K562 (cell line): ENCODE measurements at regions not wholly inside any gene's neighbourhood (a gene's known extent, or its start where the extent isn't known, plus 50 kb on each side); places are given as distances from the start of the nearest gene placed in this dataset.

ENCODE experiments used
- ATAC-seq: fragments of 200-7000 bp; cut with Tn5 transposase; 3 replicates; pipeline ENCODE4 v1.9.1; 2020; ENCODE audit warnings: moderate library complexity
- BruUV-seq: library from RNA; stranded (reverse); fragments of 400-500 nt; replicated peaks from 2 replicates; lab custom pipeline; 2021; lab: Mats Ljungman, UMichigan
- CTCF ChIA-PET: fragments of 300-600 bp; formaldehyde crosslinking; extraction: SDS; loops from one replicate; lab custom pipeline; 2021; ENCODE audit warnings: low intra/inter-chr PET ratio; lab: Yijun Ruan, JAX
- POLR2A ChIA-PET: fragments of 300-600, 350-650 bp; sonication (Branson Sonifier 250); formaldehyde crosslinking; extraction: SDS; loops from one replicate; lab custom pipeline; 2021; ENCODE audit warnings: antibody characterized with exemption, inconsistent platforms; lab: Yijun Ruan, JAX
- DNase-seq, 4 experiments: peaks; one replicate each; pipeline versions ENCODE4 v3.0.0 to v3.0.0-alpha.2; 2011 to 2018; ENCODE audit warnings: low spot score in 3 of 4, mixed read lengths in 3 of 4; ENCODE audit errors: extremely low read depth in 1 of 4
- FAIRE-seq: peaks from 2 replicates; lab custom pipeline; 2011; peaks lifted over from hg19 to GRCh38; lab: Jason Lieb, UNC
- H2AFZ ChIP-seq: 2 replicates; pipeline ENCODE4 v1.6.0; 2011; ENCODE audit warnings: low read depth, low read length, control low read depth, inconsistent platforms
- H3K27ac ChIP-seq: fragments of 200-600 bp; 3 replicates; pipeline ENCODE4 v1.8.0; 2011; ENCODE audit warnings: low read depth, mild to moderate bottlenecking, control low read depth, inconsistent platforms, low read length, moderate library complexity, mixed read lengths; ENCODE audit errors: extremely low read depth
- H3K27me3 ChIP-seq, 2 experiments: fragments of 300-600 bp in 1 of 2; 2 replicates in 1 of 2; 3 replicates in 1 of 2; pipeline versions ENCODE4 v1.6.0 to v1.8.0; 2011; ENCODE audit warnings: inconsistent platforms in 2 of 2, low read length in 2 of 2, mild to moderate bottlenecking in 1 of 2, mixed read lengths in 1 of 2, moderate library complexity in 1 of 2; ENCODE audit not compliant: control insufficient read depth in 2 of 2, insufficient read depth in 2 of 2
- H3K36me3 ChIP-seq: fragments of 300-600 bp; 3 replicates; pipeline ENCODE4 v1.8.0; 2011; ENCODE audit warnings: mild to moderate bottlenecking, low read length, inconsistent platforms; ENCODE audit not compliant: control insufficient read depth, insufficient read depth
- H3K4me1 ChIP-seq, 2 experiments: fragments of 200-600 bp in 1 of 2; replicated peaks in 1 of 2; 2 replicates in 1 of 2; 3 replicates in 1 of 2; pipeline versions ENCODE4 v1.5.1 to v1.8.0; 2011; ENCODE audit warnings: inconsistent platforms in 2 of 2, low read length in 2 of 2, mild to moderate bottlenecking in 1 of 2, mixed read lengths in 1 of 2, moderate library complexity in 1 of 2; ENCODE audit not compliant: control insufficient read depth in 2 of 2, insufficient read depth in 2 of 2
- H3K4me2 ChIP-seq: 2 replicates; pipeline ENCODE4 v1.6.1; 2011; ENCODE audit warnings: low read length, control low read depth, inconsistent platforms, mixed read lengths; ENCODE audit not compliant: insufficient read depth
- H3K4me3 ChIP-seq: fragments of 200-600 bp; sonication (generic), shearing (Covaris generic); 2 replicates; pipeline ENCODE4 v1.5.1; 2016; ENCODE audit warnings: control low read depth, inconsistent platforms
- H3K79me2 ChIP-seq: fragments of 200-600 bp; 3 replicates; pipeline ENCODE4 v1.8.0; 2011; ENCODE audit warnings: low read length, inconsistent platforms; ENCODE audit not compliant: control insufficient read depth, insufficient read depth
- H3K9ac ChIP-seq, 2 experiments: 2 replicates each; pipeline versions ENCODE4 v1.6.0 to v1.6.1; 2011; ENCODE audit warnings: low read depth in 2 of 2, low read length in 2 of 2, control low read depth in 1 of 2, inconsistent platforms in 1 of 2, mild to moderate bottlenecking in 1 of 2, mixed read lengths in 1 of 2; ENCODE audit not compliant: insufficient read depth in 1 of 2
- H3K9me1 ChIP-seq: one replicate; pipeline ENCODE4 v1.6.0; 2011; ENCODE audit warnings: inconsistent platforms, mild to moderate bottlenecking, low read length, moderate library complexity; ENCODE audit not compliant: control insufficient read depth, insufficient read depth
- H3K9me3 ChIP-seq: replicated peaks from 2 replicates; pipeline ENCODE4 v1.5.1; 2011; ENCODE audit warnings: low read depth, low read length, inconsistent platforms; ENCODE audit not compliant: control insufficient read depth, insufficient read depth
- H4K20me1 ChIP-seq: replicated peaks from 2 replicates; pipeline ENCODE4 v1.6.1; 2011; ENCODE audit warnings: low read length, inconsistent platforms, mixed read lengths; ENCODE audit not compliant: control insufficient read depth, insufficient read depth
- FOXA1 ChIP-seq: fragments of 450-650 bp; IDR thresholded peaks from 2 replicates; pipeline ENCODE4 v1.6.1; 2016; ENCODE audit warnings: mild to moderate bottlenecking, borderline replicate concordance
- JUND ChIP-seq, 2 experiments: IDR thresholded peaks; 2 replicates in 1 of 2; 3 replicates in 1 of 2; pipeline ENCODE4 v1.6.1; 2011; ENCODE audit warnings: borderline replicate concordance in 2 of 2, low read depth in 2 of 2, low read length in 2 of 2, improper control_type of control experiment in 1 of 2, missing biosample characterization in 1 of 2, missing genetic modification characterization in 1 of 2, missing genetic modification reagents in 1 of 2
- KAT2B ChIP-seq: IDR thresholded peaks from one replicate; pipeline ENCODE4 v1.6.1; 2012; ENCODE audit warnings: low read depth, mild to moderate bottlenecking, control low read depth, inconsistent platforms, low read length, moderate library complexity
- KLF1 ChIP-seq: fragments of 450-650 bp; IDR thresholded peaks from 2 replicates; pipeline ENCODE4 v1.6.1; 2016; ENCODE audit warnings: missing genetic modification characterization, missing compliant biosample characterization
- RFX1 ChIP-seq: fragments of 450-650 bp; IDR thresholded peaks from 2 replicates; pipeline ENCODE4 v1.6.1; 2016; ENCODE audit warnings: mild to moderate bottlenecking, moderate library complexity
- SREBF1 ChIP-seq: fragments of 150-350 bp; IDR thresholded peaks from 2 replicates; pipeline ENCODE4 v1.6.1; 2014; ENCODE audit warnings: antibody characterized with exemption, low read depth, low read length, borderline replicate concordance
- WHSC1 ChIP-seq: IDR thresholded peaks from one replicate; pipeline ENCODE4 v1.6.1; 2012; ENCODE audit warnings: low read length, control low read depth, inconsistent platforms
- ZNF764 ChIP-seq: fragments of 250-450 bp; sonication (Bioruptor Pico); IDR thresholded peaks from 2 replicates; pipeline ENCODE4 v1.4.0; 2020; ENCODE audit warnings: low read depth, mild to moderate bottlenecking, moderate library complexity
- WGBS: fragments of 100-300 bp; shearing (Covaris generic); methylation state at CpG from one replicate; pipeline ENCODE4 v1.1.6; 2016; ENCODE audit warnings: low coverage, mixed read lengths; ENCODE audit not compliant: insufficient coverage; ENCODE audit errors: missing lambda C conversion rate; 5-methylcytosine and 5-hydroxymethylcytosine counted together
- in situ Hi-C: fragments of 300-500 bp; cut with MboI; formaldehyde crosslinking; loops from 4 replicates; pipeline ENCODE4 v1.15.0; 2018; ENCODE audit warnings: inconsistent platforms, mixed read lengths
- intact Hi-C: fragments of 100-400 bp; cut with micrococcal nuclease; formaldehyde crosslinking; loops from 2 replicates; pipeline ENCODE4 v1.14.2; 2022
- TF ChIP-seq, protein P1 (sequence below): fragments of 450-650 bp; formaldehyde crosslinking; IDR thresholded peaks from 2 replicates; pipeline ENCODE4 v1.4.0; 2020; ENCODE audit warnings: mild to moderate bottlenecking, moderate library complexity
- TF ChIP-seq, protein P2 (sequence below): sonication (generic); formaldehyde crosslinking; IDR thresholded peaks from 2 replicates; pipeline ENCODE4 v1.8.0; 2022; ENCODE audit warnings: missing genetic modification reagents, mild to moderate bottlenecking, borderline replicate concordance

DNA sequence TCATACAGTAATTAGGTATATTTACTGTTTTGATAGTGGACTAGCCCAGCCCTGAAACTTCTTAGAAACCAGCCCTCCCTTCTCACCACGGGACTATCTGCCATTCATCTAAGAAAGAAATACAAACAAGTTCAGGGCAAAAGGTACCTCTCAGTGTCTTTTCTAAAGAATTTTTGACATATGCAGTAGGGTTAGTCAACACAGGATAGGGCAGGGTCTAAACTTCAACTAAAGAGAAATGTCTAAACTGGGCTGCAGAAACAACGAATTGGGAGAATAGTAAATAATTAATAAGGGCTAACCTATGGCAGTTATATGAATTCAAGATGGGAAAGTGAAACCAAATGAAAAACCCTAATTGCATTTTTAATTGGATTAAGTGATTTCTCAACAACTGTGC is 496.6 kb downstream of the INHBA start:
- ATAC-seq (no peak), DNase-seq (no peak), FAIRE-seq (no peak)
- H3K9me3 ChIP-seq, result no peaks in the 10 kb centered on the region; the same call in 1 of the 2 replicates
- no peaks in the 10 kb centered on the region for H4K20me1 ChIP-seq
- H2AFZ ChIP-seq, result no peak overlapping the region
- no peaks in the 10 kb centered on the region for H3K4me1 ChIP-seq
- POLR2A ChIA-PET, result no interaction called here
- H3K4me2 ChIP-seq, result no peak overlapping the region
- H3K27ac ChIP-seq, result no peak overlapping the region
- H3K79me2 ChIP-seq, result no peaks in the 10 kb centered on the region
- in situ Hi-C loops, result no loop called here
- no peak overlapping the region for H3K9ac ChIP-seq
- TF ChIP-seq KAT2B, result no peak
- TF ChIP-seq KLF1 (tag), result no peak
- TF ChIP-seq, protein P1, sequence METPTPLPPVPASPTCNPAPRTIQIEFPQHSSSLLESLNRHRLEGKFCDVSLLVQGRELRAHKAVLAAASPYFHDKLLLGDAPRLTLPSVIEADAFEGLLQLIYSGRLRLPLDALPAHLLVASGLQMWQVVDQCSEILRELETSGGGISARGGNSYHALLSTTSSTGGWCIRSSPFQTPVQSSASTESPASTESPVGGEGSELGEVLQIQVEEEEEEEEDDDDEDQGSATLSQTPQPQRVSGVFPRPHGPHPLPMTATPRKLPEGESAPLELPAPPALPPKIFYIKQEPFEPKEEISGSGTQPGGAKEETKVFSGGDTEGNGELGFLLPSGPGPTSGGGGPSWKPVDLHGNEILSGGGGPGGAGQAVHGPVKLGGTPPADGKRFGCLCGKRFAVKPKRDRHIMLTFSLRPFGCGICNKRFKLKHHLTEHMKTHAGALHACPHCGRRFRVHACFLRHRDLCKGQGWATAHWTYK (CRISPR knock-in tag), result no peak
- TF ChIP-seq, protein P2, sequence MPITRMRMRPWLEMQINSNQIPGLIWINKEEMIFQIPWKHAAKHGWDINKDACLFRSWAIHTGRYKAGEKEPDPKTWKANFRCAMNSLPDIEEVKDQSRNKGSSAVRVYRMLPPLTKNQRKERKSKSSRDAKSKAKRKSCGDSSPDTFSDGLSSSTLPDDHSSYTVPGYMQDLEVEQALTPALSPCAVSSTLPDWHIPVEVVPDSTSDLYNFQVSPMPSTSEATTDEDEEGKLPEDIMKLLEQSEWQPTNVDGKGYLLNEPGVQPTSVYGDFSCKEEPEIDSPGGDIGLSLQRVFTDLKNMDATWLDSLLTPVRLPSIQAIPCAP (CRISPR knock-in tag), result no peak
- no peak for TF ChIP-seq SREBF1
- no peak for TF ChIP-seq RFX1
- no peak for TF ChIP-seq JUND (IDR thresholded peaks at IDR 0.05; ENCODE audit: borderline replicate concordance, low read depth, low read length)
- TF ChIP-seq JUND (tag; IDR thresholded peaks at IDR 0.05; ENCODE audit: borderline replicate concordance, low read depth, low read length), result no peak
- TF ChIP-seq WHSC1, result no peak
- TF ChIP-seq FOXA1, result no peak
- TF ChIP-seq ZNF764 (CRISPR knock-in tag), result no peak
- H3K9me1 ChIP-seq, result no peaks in the 10 kb centered on the region
- BruUV-seq, result no TSS peak
- CTCF ChIA-PET, result no interaction called here
- 0% methylated on average over 2 of the region's 2 CpGs for WGBS
- no peak overlapping the region for H3K4me3 ChIP-seq
- intact Hi-C loops, result no loop called here
- H3K36me3 ChIP-seq, result no peaks in the 10 kb centered on the region
- H3K27me3 ChIP-seq, result no peaks in the 10 kb centered on the region
